OCI-LY7 (cell line): ENCODE measurements at regions not wholly inside any gene's neighbourhood (a gene's known extent, or its start where the extent isn't known, plus 50 kb on each side); places are given as distances from the start of the nearest gene placed in this dataset.

Experiments used
- BruUV-seq: library from RNA; stranded (reverse); fragments of 400-500 nt; replicated peaks from 2 replicates; lab custom pipeline; 2021; lab: Mats Ljungman, UMichigan
- CTCF ChIA-PET: fragments of 300-600 bp; sonication (Branson Sonifier 250); formaldehyde crosslinking; loops from one replicate; lab custom pipeline; 2022; ENCODE audit warnings: antibody characterized with exemption; ENCODE audit not compliant: unreplicated experiment; lab: Charles Lee
- POLR2A ChIA-PET: fragments of 300-600 bp; sonication (Branson Sonifier 250); formaldehyde crosslinking; loops from one replicate; lab custom pipeline; 2022; ENCODE audit warnings: antibody characterized with exemption; lab: Charles Lee
- DNase-seq: peaks from one replicate; pipeline ENCODE4 v3.0.0-alpha.2; 2015; ENCODE audit warnings: low spot score
- H2AFZ ChIP-seq: fragments of 200-600 bp; sonication (generic), shearing (Covaris generic); 2 replicates; pipeline ENCODE4 v1.6.1; 2014; ENCODE audit warnings: mild to moderate bottlenecking, antibody characterized with exemption, low read length, moderate library complexity
- H3K27ac ChIP-seq: fragments of 200-600 bp; sonication (generic); 2 replicates; pipeline ENCODE4 v1.5.1; 2014; ENCODE audit warnings: mixed run types, low read depth, mild to moderate bottlenecking, moderate library complexity, low read length, inconsistent platforms; ENCODE audit not compliant: poor library complexity, severe bottlenecking
- H3K36me3 ChIP-seq: fragments of 200-600 bp; sonication (generic); 2 replicates; pipeline ENCODE4 v1.6.1; 2014; ENCODE audit warnings: mild to moderate bottlenecking, antibody characterized with exemption, low read length, moderate library complexity, mixed read lengths; ENCODE audit not compliant: insufficient read depth
- H3K4me1 ChIP-seq: fragments of 200-600 bp; sonication (generic); 2 replicates; pipeline ENCODE4 v1.5.1; 2014; ENCODE audit warnings: mild to moderate bottlenecking, low read length; ENCODE audit not compliant: insufficient read depth, poor library complexity, severe bottlenecking
- H3K4me2 ChIP-seq: fragments of 200-600 bp; sonication (generic); 2 replicates; pipeline ENCODE4 v1.6.1; 2014; ENCODE audit warnings: mild to moderate bottlenecking, low read length
- H3K4me3 ChIP-seq: fragments of 200-600 bp; sonication (generic); 2 replicates; pipeline ENCODE4 v1.5.1; 2014; ENCODE audit warnings: mild to moderate bottlenecking, low read depth, low read length; ENCODE audit not compliant: poor library complexity, severe bottlenecking
- H3K79me2 ChIP-seq: fragments of 200-600 bp; sonication (generic); 2 replicates; pipeline ENCODE4 v1.6.1; 2016; ENCODE audit warnings: low read depth, mild to moderate bottlenecking, low read length, moderate library complexity, mixed read lengths; ENCODE audit not compliant: insufficient read depth
- H3K9me2 ChIP-seq: fragments of 200-600 bp; sonication (generic); 2 replicates; pipeline ENCODE4 v1.6.1; 2016; ENCODE audit warnings: mild to moderate bottlenecking, low read length, mixed read lengths; ENCODE audit not compliant: insufficient read depth
- H3K9me3 ChIP-seq: fragments of 200-600 bp; sonication (generic); 2 replicates; pipeline ENCODE4 v1.6.1; 2014; ENCODE audit warnings: mild to moderate bottlenecking, mixed run types, low read length, mixed read lengths
- H4K20me1 ChIP-seq: fragments of 200-600 bp; sonication (generic); 2 replicates; pipeline ENCODE4 v1.6.1; 2014; ENCODE audit warnings: mild to moderate bottlenecking, antibody characterized with exemption, low read length, moderate library complexity, mixed read lengths; ENCODE audit not compliant: insufficient read depth
- CTCF ChIP-seq: fragments of 200-600 bp; sonication (generic); conservative IDR thresholded peaks from 2 replicates; pipeline ENCODE4 v1.5.1; 2014; ENCODE audit warnings: mild to moderate bottlenecking, antibody characterized with exemption, low read length, moderate library complexity, mixed read lengths
- EZH2phosphoT487 ChIP-seq: fragments of 200-600 bp; sonication (generic); IDR thresholded peaks from 2 replicates; pipeline ENCODE4 v1.6.1; 2018; ENCODE audit warnings: low read depth, borderline replicate concordance, mild to moderate bottlenecking, mixed run types, antibody characterized with exemption, low read length, moderate library complexity, mixed read lengths
- intact Hi-C: fragments of 100-400 bp; cut with micrococcal nuclease; formaldehyde crosslinking; loops from one replicate; pipeline ENCODE4 v1.10.0; 2022; ENCODE audit not compliant: unreplicated experiment

GRCh38 chr1:184866991-184867788 is 107.1 kb downstream of the NIBAN1 start:
- H3K79me2 ChIP-seq = no peaks in the 10 kb centered on the region
- H3K4me1 ChIP-seq = no peaks in the 10 kb centered on the region
- no peak for DNase-seq
- no peaks in the 10 kb centered on the region for H3K36me3 ChIP-seq
- intact Hi-C loops = no loop called here
- H3K4me3 ChIP-seq = no peak overlapping the region
- no peak overlapping the region for H3K27ac ChIP-seq
- H3K9me2 ChIP-seq = no peaks in the 10 kb centered on the region
- no peaks in the 10 kb centered on the region for H3K9me3 ChIP-seq
- ChIA-PET POLR2A (no interaction called here), CTCF (no interaction called here)
- H2AFZ ChIP-seq = 0 out of 2 replicates have a peak overlapping the region, but pooled peaks have one; percentile 3
- BruUV-seq = no TSS peak
- TF ChIP-seq EZH2phosphoT487 (no peak), CTCF (no peak)
- no peaks in the 10 kb centered on the region for H4K20me1 ChIP-seq
- no peak overlapping the region for H3K4me2 ChIP-seq

GRCh38 chr1:184866586-184866985 is 107.7 kb downstream of the NIBAN1 start:
- Histone ChIP-seq H3K4me2 (no peak overlapping the region), H3K4me3 (no peak overlapping the region), H3K9me3 (no peaks in the 10 kb centered on the region), H2AFZ (no peak overlapping the region), H3K79me2 (no peaks in the 10 kb centered on the region), H3K36me3 (no peaks in the 10 kb centered on the region), H4K20me1 (no peaks in the 10 kb centered on the region), H3K9me2 (no peaks in the 10 kb centered on the region), H3K4me1 (no peaks in the 10 kb centered on the region), H3K27ac (no peak overlapping the region)
- no TSS peak for BruUV-seq
- TF ChIP-seq EZH2phosphoT487 (no peak), CTCF (no peak)
- intact Hi-C loops = no loop called here
- ChIA-PET POLR2A (no interaction called here), CTCF (no interaction called here)
- no peak for DNase-seq

GRCh38 chr1:184865831-184866230 is 108.5 kb downstream of the NIBAN1 start:
- POLR2A ChIA-PET = no interaction called here
- DNase-seq = no peak
- no TSS peak for BruUV-seq
- intact Hi-C loops = no loop called here
- Histone ChIP-seq H3K9me2 (no peaks in the 10 kb centered on the region), H3K79me2 (no peaks in the 10 kb centered on the region), H3K27ac (no peak overlapping the region), H3K4me2 (no peak overlapping the region), H3K4me3 (no peak overlapping the region), H3K36me3 (no peaks in the 10 kb centered on the region), H4K20me1 (no peaks in the 10 kb centered on the region), H3K9me3 (no peaks in the 10 kb centered on the region), H3K4me1 (no peaks in the 10 kb centered on the region), H2AFZ (no peak overlapping the region)
- TF ChIP-seq CTCF = no peak
- no peak for TF ChIP-seq EZH2phosphoT487
- CTCF ChIA-PET = no interaction called here
